Epithelial cell of esophagus (primary cell): ENCODE measurements at regions not wholly inside any gene's neighbourhood (a gene's known extent, or its start where the extent isn't known, plus 50 kb on each side); places are given as distances from the start of the nearest gene placed in this dataset.

Experiments used
- DNase-seq: peaks from one replicate; pipeline ENCODE4 v3.0.0; 2010; ENCODE audit warnings: low read depth
- H3K4me3 ChIP-seq: 2 replicates; pipeline ENCODE4 v1.5.1; 2011; ENCODE audit warnings: mild to moderate bottlenecking, low read length, control low read depth
- CTCF ChIP-seq: IDR thresholded peaks from 2 replicates; pipeline ENCODE4 v1.5.1; 2011; ENCODE audit warnings: low read depth, mild to moderate bottlenecking, low read length, control low read depth, inconsistent platforms; ENCODE audit not compliant: insufficient read depth; ENCODE audit errors: missing control alignments

GRCh38 chr2:236753606-236754270, 184.1 kb downstream of the ACKR3 start:
- no peak overlapping the region for H3K4me3 ChIP-seq
- no peak for TF ChIP-seq CTCF
- DNase-seq = no peak

GRCh38 chr2:236754271-236754944, 184.8 kb downstream of the ACKR3 start:
- no peak for TF ChIP-seq CTCF
- no peak overlapping the region for H3K4me3 ChIP-seq
- DNase-seq = no peak

- no peak overlapping the region for H3K4me3 ChIP-seq
- no peak for DNase-seq
- TF ChIP-seq CTCF = no peak
These were observed 185.7 kb downstream of the ACKR3 start for GRCh38 chr2:236755278-236755840.

- H3K4me3 ChIP-seq = no peak overlapping the region
- TF ChIP-seq CTCF = no peak
- no peak for DNase-seq
These were observed 188.8 kb downstream of the ACKR3 start for GRCh38 chr2:236758406-236758805.

- no peak for TF ChIP-seq CTCF
- no peak for DNase-seq
- no peak overlapping the region for H3K4me3 ChIP-seq
These were observed 190.6 kb downstream of the ACKR3 start for GRCh38 chr2:236760246-236760645.

GRCh38 chr2:236761358-236761757, 191.7 kb downstream of the ACKR3 start:
- TF ChIP-seq CTCF = no peak
- H3K4me3 ChIP-seq = no peak overlapping the region
- DNase-seq = no peak
